Heart right ventricle (tissue), 16 donors: ENCODE measurements at regions not wholly inside any gene's neighbourhood (a gene's known extent, or its start where the extent isn't known, plus 50 kb on each side); places are given as distances from the start of the nearest gene placed in this dataset.

Source experiments
- ATAC-seq, 8 donors: fragments of 200-7000 bp; cut with Tn5 transposase; one replicate each; pipeline ENCODE4 v1.9.1; 2020; ENCODE audit warnings: mild to moderate bottlenecking in 8 of 8, moderate library complexity in 8 of 8, moderate number of reproducible peaks in 1 of 8
- DNase-seq, 2 donors: peaks; one replicate each; pipeline ENCODE4 v3.0.0-alpha.2; 2020
- H3K27ac ChIP-seq, 10 donors: fragments of 200-600 bp; sonication (generic) in 2 of 10; one replicate each; pipeline versions ENCODE4 v1.5.0 to v1.8.0; 2020 to 2022; ENCODE audit warnings: mild to moderate bottlenecking in 3 of 10
- H3K27me3 ChIP-seq, 7 donors: fragments of 200-600 bp; one replicate each; pipeline ENCODE4 v1.8.0; 2021 to 2022; ENCODE audit warnings: mild to moderate bottlenecking in 2 of 7
- H3K36me3 ChIP-seq, 9 donors: fragments of 200-600 bp; sonication (generic) in 1 of 9; one replicate each; pipeline versions ENCODE4 v1.5.0 to v1.8.0; 2020 to 2022; ENCODE audit warnings: mild to moderate bottlenecking in 2 of 9
- H3K4me1 ChIP-seq, 9 donors: fragments of 200-600 bp; sonication (generic) in 1 of 9; one replicate each; pipeline versions ENCODE4 v1.5.0 to v1.8.0; 2020 to 2022; ENCODE audit warnings: mild to moderate bottlenecking in 4 of 9
- H3K4me3 ChIP-seq, 10 donors: fragments of 200-600 bp; sonication (generic) in 2 of 10; one replicate each; pipeline versions ENCODE4 v1.5.0 to v1.8.0; 2020 to 2022; ENCODE audit warnings: mild to moderate bottlenecking in 7 of 10, moderate library complexity in 2 of 10
- H3K9me3 ChIP-seq, 11 donors: fragments of 200-600 bp in 10 of 11; sonication (generic) in 2 of 11; one replicate each; pipeline versions ENCODE4 v1.5.0 to v1.8.0; 2013 to 2022; ENCODE audit warnings: mild to moderate bottlenecking in 2 of 11, control low read depth in 1 of 11, moderate library complexity in 1 of 11
- WGBS, 2 donors: extraction: QIAGEN DNeasy Blood & Tissue Kit; methylation state at CpG; one replicate each; pipeline ENCODE4 v1.1.7; 2013; ENCODE audit warnings: inconsistent platforms in 1 of 2; 5-methylcytosine and 5-hydroxymethylcytosine counted together
- intact Hi-C, 10 donors: fragments of 100-400 bp; cut with DNase I; formaldehyde crosslinking; loops; one replicate each; pipeline versions ENCODE4 v1.11.1 to v1.14.2; 2022
- TF ChIP-seq, protein P1 (sequence below), 9 donors: fragments of 200-600 bp; sonication (generic) in 2 of 9; IDR thresholded peaks; one replicate each; pipeline versions ENCODE4 v1.5.0 to v1.8.0; 2021 to 2022; ENCODE audit warnings: antibody characterized with exemption in 9 of 9, mild to moderate bottlenecking in 5 of 9, moderate library complexity in 1 of 9
- donor health status: Arrhythmogenic right ventricular cardiomyopathy.
- donor health status: ischemic (EF 13 %, LVEDD 7.1; RV severe dilation, severe dysfunction).
- donor health status: healthy with polysubstance abuse.
- donor health status: DM: no; HTN: yes; CAD: no.
- donor health status: DM: no; HTN: no; CAD: no.
- donor health status: ischemic (EF 25% LVEDD 6.9; RV normal size, moderate dysfunction).
- donor health status: ischemic (EF 25% LVEDD 5.7; RV mildly dilated, moderate dysfunction).
- donor health status: healthy.
- donor health status: DM: yes; HTN: yes; CAD: no.
- donor health status: Ischemic cardiomyopathy.
- donor health status: ischemic (EF 35%, LVEDD 5.7; RV mildly dilated, moderate dysfunction).
- donor health status: nonischemic (EF 11% LVEDD 7.7; RV severe dilation, severe dysfunction).
- donor health status: DM: yes; HTN: yes; CAD: no.
- donor health status: PGD.
- donor health status: ischemic (EF 29% LVEDD 5.4; RV normal size, mild dysfunction).
- donor health status: nonischemic (EF 23%, LVEDD 6.1; RV moderate dilation, normal function).

DNA sequence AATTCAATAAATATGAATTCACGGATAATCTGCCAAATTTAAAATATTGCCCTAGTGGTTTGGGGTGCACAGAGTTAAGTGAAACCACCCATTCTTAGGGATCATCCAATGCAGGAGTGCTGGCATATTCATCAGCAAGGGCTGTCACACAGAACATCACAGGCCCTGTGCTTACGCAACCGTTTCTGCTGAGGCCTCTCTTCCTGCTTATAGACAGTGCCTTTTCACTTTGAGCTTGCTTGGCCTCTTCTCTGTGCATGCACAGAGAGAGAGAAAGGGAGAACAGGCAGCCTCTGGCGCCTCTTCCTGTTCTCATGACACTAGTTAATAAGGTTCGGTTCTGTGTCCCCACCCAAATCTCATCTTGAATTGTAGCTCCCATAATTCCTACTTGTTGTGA lies 366.3 kb downstream of the ICE1 start:
- H3K9me3 ChIP-seq, result peaks cover 0 to 9% (median 0%) of the 10 kb centered on the region in 11 donors
- H3K4me3 ChIP-seq, result no peak overlapping the region
- no peaks in the 10 kb centered on the region for H3K36me3 ChIP-seq
- intact Hi-C loops, result no loop called here
- no peaks in the 10 kb centered on the region for H3K4me1 ChIP-seq
- H3K27ac ChIP-seq, result no peak overlapping the region
- 88 to 89% methylated on average over 5 of the region's 5 CpGs for WGBS, 2 donors
- TF ChIP-seq, protein P1, sequence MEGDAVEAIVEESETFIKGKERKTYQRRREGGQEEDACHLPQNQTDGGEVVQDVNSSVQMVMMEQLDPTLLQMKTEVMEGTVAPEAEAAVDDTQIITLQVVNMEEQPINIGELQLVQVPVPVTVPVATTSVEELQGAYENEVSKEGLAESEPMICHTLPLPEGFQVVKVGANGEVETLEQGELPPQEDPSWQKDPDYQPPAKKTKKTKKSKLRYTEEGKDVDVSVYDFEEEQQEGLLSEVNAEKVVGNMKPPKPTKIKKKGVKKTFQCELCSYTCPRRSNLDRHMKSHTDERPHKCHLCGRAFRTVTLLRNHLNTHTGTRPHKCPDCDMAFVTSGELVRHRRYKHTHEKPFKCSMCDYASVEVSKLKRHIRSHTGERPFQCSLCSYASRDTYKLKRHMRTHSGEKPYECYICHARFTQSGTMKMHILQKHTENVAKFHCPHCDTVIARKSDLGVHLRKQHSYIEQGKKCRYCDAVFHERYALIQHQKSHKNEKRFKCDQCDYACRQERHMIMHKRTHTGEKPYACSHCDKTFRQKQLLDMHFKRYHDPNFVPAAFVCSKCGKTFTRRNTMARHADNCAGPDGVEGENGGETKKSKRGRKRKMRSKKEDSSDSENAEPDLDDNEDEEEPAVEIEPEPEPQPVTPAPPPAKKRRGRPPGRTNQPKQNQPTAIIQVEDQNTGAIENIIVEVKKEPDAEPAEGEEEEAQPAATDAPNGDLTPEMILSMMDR (IDR thresholded peaks at IDR 0.05), result no peak
- ATAC-seq (no peak), DNase-seq (no peak)
- no peaks in the 10 kb centered on the region for H3K27me3 ChIP-seq

DNA sequence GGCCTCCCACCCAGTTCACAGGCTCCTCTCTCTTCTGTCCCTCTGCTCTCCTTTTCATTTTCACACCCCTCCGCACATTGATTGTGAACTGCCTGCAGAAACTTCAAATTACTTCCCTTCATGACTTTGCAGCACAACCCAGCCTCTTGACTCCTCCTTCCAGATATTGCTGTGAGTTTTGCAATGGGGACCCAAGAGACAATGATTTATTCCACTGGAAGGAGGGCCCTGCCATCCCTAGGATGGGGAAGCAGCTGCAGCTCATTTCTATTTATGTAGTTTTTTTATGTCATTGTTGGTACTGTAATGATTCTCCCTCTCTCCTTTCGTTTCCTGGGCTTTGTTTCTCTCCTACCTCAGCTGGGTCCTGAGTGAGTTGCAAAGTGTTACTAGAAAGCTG lies 364.9 kb downstream of the ICE1 start:
- TF ChIP-seq, protein P1 (IDR thresholded peaks at IDR 0.05), result peak in 1 of 9 donors; percentile 13
- H3K4me1 ChIP-seq, result no peaks in the 10 kb centered on the region
- 74 to 86% methylated on average over 2 of the region's 2 CpGs for WGBS, 2 donors
- no peaks in the 10 kb centered on the region for H3K27me3 ChIP-seq
- DNase-seq (no peak), ATAC-seq (peak in 3 of 8 donors; percentile 34 to 71 (median 42))
- no peak overlapping the region for H3K4me3 ChIP-seq
- H3K27ac ChIP-seq, result no peak overlapping the region
- intact Hi-C loops, result no loop called here
- no peaks in the 10 kb centered on the region for H3K36me3 ChIP-seq
- peaks cover 0 to 9% (median 0%) of the 10 kb centered on the region in 11 donors for H3K9me3 ChIP-seq

DNA sequence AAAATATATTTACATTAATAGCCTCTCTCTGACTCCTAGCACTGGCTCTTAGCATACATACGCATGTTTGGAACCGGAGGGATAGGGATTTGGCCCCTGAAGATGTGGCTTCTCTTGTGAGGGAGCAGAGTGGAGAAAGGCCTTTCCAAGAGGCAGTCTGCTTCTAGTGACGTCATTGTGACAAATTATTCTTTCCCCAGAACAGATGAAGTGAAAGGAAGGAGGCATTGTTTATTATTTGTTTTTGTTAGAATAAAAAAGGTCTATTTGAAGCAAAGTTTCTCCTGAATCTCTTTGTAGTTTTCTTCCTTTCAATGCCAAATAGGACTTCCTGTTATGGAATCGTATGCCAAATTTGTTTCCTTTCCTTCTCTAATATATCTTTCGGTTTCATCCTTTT lies 361.6 kb downstream of the ICE1 start:
- H3K36me3 ChIP-seq, result no peaks in the 10 kb centered on the region
- 40 to 53% methylated on average over 5 of the region's 5 CpGs for WGBS, 2 donors
- H3K9me3 ChIP-seq, result peaks cover 0 to 9% (median 0%) of the 10 kb centered on the region in 11 donors
- peak overlapping the region in 4 of 10 donors; percentile 7 to 23 (median 14) for H3K27ac ChIP-seq
- ATAC-seq, result no peak
- TF ChIP-seq, protein P1 (IDR thresholded peaks at IDR 0.05), result no peak
- intact Hi-C loops, result no loop called here
- peak overlapping the region in 2 of 10 donors; percentile 3 to 9 for H3K4me3 ChIP-seq
- H3K4me1 ChIP-seq, result no peaks in the 10 kb centered on the region
- H3K27me3 ChIP-seq, result no peaks in the 10 kb centered on the region
- no peak for DNase-seq

DNA sequence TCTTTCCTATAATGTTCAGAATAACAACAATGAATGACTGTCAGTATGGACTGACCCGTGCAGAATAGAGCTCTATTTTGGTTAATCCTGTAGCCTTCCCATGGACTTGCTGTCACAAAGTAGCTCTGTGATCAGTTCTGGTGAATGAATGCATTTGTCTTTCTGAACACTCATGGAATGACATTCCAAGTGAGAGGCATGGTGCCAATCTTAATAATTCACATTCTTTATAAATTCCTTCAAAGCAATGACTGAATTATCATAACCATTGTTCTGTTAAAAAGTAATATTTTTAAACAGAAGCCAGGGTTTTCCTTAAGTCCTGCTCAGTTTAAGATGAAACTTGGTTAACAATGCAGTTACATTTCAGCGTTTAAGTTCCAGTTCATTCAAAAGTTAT lies 360.5 kb downstream of the ICE1 start:
- DNase-seq (no peak), ATAC-seq (no peak)
- Histone ChIP-seq H3K36me3 (no peaks in the 10 kb centered on the region), H3K27me3 (no peaks in the 10 kb centered on the region), H3K27ac (no peak overlapping the region), H3K9me3 (peaks cover 0 to 9% (median 0%) of the 10 kb centered on the region in 11 donors), H3K4me3 (no peak overlapping the region), H3K4me1 (no peaks in the 10 kb centered on the region)
- 73 to 82% methylated on average over 2 of the region's 2 CpGs for WGBS, 2 donors
- intact Hi-C loops, result no loop called here
- TF ChIP-seq, protein P1 (IDR thresholded peaks at IDR 0.05), result no peak
